ENCODE measurements at regions not wholly inside any gene's neighbourhood (a gene's known extent, or its start where the extent isn't known, plus 50 kb on each side); places are given as distances from the start of the nearest gene placed in this dataset.
"Not testable (repeated sequence)": the region's sequence is repeated elsewhere in the genome, so short reads cannot be mapped to it uniquely, and the experiment has no call there.

GRCh38 chr9:102714184-102714583 is 280.9 kb upstream of the CYLC2 start (continued):
- TF ChIP-seq ATF7 (IDR thresholded peaks at IDR 0.05) (peak; percentile 51), ATF7 (CRISPR knock-in tag; IDR thresholded peaks at IDR 0.05) (no peak), KAT2B (IDR thresholded peaks at IDR 0.05; ENCODE audit: borderline replicate concordance, low read depth, low read length) (no peak), NAIF1 (CRISPR knock-in tag; IDR thresholded peaks at IDR 0.05; ENCODE audit: borderline replicate concordance) (no peak)

GRCh38 chr9:102712910-102713309 is 282.2 kb upstream of the CYLC2 start:
- H4K20me1 ChIP-seq (ENCODE audit: insufficient read depth, low read length); H3K79me2 ChIP-seq (ENCODE audit: insufficient read depth, low read length); FAIRE-seq; H3K4me3 ChIP-seq (replicated peaks in 1 of 3; ENCODE audit: insufficient read depth in 1 of 3, low read depth in 2 of 3, low read length in 3 of 3); DNase-seq (ENCODE audit: low spot score); H3K27me3 ChIP-seq (ENCODE audit: control insufficient read depth in 1 of 2, insufficient read depth in 2 of 2, low read length in 2 of 2); BruUV-seq (replicated peaks); ATAC-seq; H3K4me2 ChIP-seq (ENCODE audit: low read depth, low read length); H3K27ac ChIP-seq (ENCODE audit: extremely low read length, insufficient read depth, low read length); POLR2A ChIA-PET; H3K4me1 ChIP-seq (ENCODE audit: insufficient read depth, low read length); H3K9ac ChIP-seq (ENCODE audit: insufficient read depth, low read depth, low read length); in situ Hi-C loops (cut with HindIII; ENCODE audit: extremely low pct_ligation_motif_present, low pct_unique_long_range_greater_than_20kb); H3K36me3 ChIP-seq (replicated peaks in 1 of 2; ENCODE audit: control insufficient read depth in 1 of 2, insufficient read depth in 2 of 2, low read length in 2 of 2); H2AFZ ChIP-seq (ENCODE audit: low read length); intact Hi-C loops (cut with micrococcal nuclease; ENCODE audit: unreplicated experiment); CTCF ChIA-PET (ENCODE audit: low intra/inter-chr PET ratio, low total read pairs): not testable (repeated sequence)
- WGBS (ENCODE audit: low lambda C conversion rate) = 3% methylated on average over 7 of the region's 8 CpGs
- peaks cover 56% of the 10 kb centered on the region for H3K9me3 ChIP-seq (ENCODE audit: low read length)

- no TSS peak for BruUV-seq (replicated peaks)
- 3% methylated on average over 5 of the region's 5 CpGs for WGBS (ENCODE audit: low lambda C conversion rate)
Observed at GRCh38 chr9:102700936-102701335, 294.2 kb upstream of the CYLC2 start.

More at GRCh38 chr9:102700936-102701335, 294.2 kb upstream of the CYLC2 start:
- intact Hi-C loops (cut with micrococcal nuclease; ENCODE audit: unreplicated experiment) = no loop called here
- H3K4me1 ChIP-seq (ENCODE audit: insufficient read depth, low read length) = no peaks in the 10 kb centered on the region
- H3K27me3 ChIP-seq (ENCODE audit: control insufficient read depth in 1 of 2, insufficient read depth in 2 of 2, low read length in 2 of 2) = no peaks in the 10 kb centered on the region
- no peak overlapping the region for H3K27ac ChIP-seq (ENCODE audit: extremely low read length, insufficient read depth, low read length)
- H4K20me1 ChIP-seq (ENCODE audit: insufficient read depth, low read length) = no peaks in the 10 kb centered on the region
- H3K4me3 ChIP-seq (replicated peaks in 1 of 3; ENCODE audit: insufficient read depth in 1 of 3, low read depth in 2 of 3, low read length in 3 of 3) = no peak overlapping the region
- in situ Hi-C loops (cut with HindIII; ENCODE audit: extremely low pct_ligation_motif_present, low pct_unique_long_range_greater_than_20kb) = no loop called here
- FAIRE-seq (no peak), ATAC-seq (no peak), DNase-seq (ENCODE audit: low spot score) (no peak)
- H3K36me3 ChIP-seq (replicated peaks in 1 of 2; ENCODE audit: control insufficient read depth in 1 of 2, insufficient read depth in 2 of 2, low read length in 2 of 2) = no peaks in the 10 kb centered on the region
- no peak overlapping the region for H2AFZ ChIP-seq (ENCODE audit: low read length)
- CTCF ChIA-PET (ENCODE audit: low intra/inter-chr PET ratio, low total read pairs) = no interaction called here
- H3K79me2 ChIP-seq (ENCODE audit: insufficient read depth, low read length) = no peaks in the 10 kb centered on the region
- H3K4me2 ChIP-seq (ENCODE audit: low read depth, low read length) = no peak overlapping the region
- TF ChIP-seq SRF (IDR thresholded peaks at IDR 0.05; ENCODE audit: low read depth, low read length) = no peak
- 0 out of 2 replicates have a peak, but pooled peaks have one; percentile 32 for TF ChIP-seq CEBPB (IDR thresholded peaks at IDR 0.05; ENCODE audit: borderline replicate concordance, low read depth, low read length)
- POLR2A ChIA-PET = no interaction called here
- H3K9ac ChIP-seq (ENCODE audit: insufficient read depth, low read depth, low read length) = no peak overlapping the region
- H3K9me3 ChIP-seq (ENCODE audit: low read length) = peaks cover 13% of the 10 kb centered on the region

All from HepG2 (cell line).